GM18868 (cell line): ENCODE measurements at regions not wholly inside any gene's neighbourhood (a gene's known extent, or its start where the extent isn't known, plus 50 kb on each side); places are given as distances from the start of the nearest gene placed in this dataset.
A peak's percentile ranks its signal among the peaks of the same experiment; 100 is the strongest.

Experiments used
- ATAC-seq: cut with Tn5 transposase; IDR thresholded peaks from one replicate; pipeline ENCODE4 v1.9.1; 2021; ENCODE audit warnings: mild to moderate bottlenecking, moderate library complexity; ENCODE audit not compliant: unreplicated experiment

DNA sequence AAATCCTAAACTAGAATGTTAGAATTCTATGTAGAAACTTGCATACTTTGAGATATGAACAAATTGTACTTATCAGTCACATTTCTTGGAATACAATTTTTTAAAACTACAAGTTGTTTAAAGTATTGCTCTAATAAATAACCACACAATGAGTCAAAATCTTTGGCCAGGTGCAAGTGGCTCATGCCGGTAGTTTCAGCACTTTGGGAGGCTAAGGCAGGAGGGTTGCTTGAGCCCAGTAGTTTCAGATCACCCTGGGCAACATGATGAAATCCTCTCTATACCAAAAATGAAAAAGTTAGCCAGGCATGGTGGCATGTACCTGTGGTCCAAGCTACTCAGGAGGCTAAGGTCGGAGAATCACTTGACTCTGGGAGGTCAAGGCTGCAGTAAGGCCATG is 257.8 kb downstream of the COX7C start:
- ATAC-seq: no peak

GRCh38 chr5:86878250-86878649 is 260.5 kb downstream of the COX7C start:
- ATAC-seq: no peak

DNA sequence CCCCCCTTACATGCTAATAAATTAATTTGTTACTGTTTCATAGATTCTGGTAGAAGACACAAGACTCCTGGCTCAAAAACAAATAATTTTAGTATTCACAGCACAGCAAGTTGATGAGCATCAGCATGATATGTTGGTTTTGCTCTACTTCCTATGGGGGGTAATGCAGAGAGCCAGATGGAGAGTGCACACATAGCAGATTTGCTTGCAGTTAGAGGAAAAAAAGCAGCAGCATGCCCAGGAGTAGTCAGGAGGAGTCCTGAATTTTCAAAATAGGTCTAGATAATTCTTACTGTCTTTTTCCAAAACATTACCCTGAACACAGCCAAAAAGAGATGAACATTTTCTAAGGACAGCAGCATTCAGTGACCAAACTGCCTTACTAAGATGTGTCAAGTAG is 261.3 kb downstream of the COX7C start:
- ATAC-seq: no peak

DNA sequence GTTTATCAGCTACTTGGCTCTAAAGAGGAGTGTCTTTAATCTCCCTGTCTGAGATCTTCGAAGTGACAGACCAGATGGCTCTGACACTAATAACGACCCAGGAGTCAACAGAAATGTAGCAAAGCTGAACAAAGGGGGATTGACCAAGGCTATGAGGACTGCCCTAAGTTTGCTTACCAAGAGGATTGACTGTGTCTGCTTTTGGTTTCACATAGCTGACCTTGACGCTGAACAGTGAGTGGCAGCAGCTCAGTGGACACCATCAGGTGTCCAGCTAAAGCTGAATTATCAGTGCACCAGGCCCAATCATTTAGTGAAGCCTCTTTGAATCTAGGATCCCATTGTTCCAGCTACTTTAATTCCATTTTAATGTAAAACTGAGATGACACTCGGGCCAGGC is 262.6 kb downstream of the COX7C start:
- no peak for ATAC-seq

DNA sequence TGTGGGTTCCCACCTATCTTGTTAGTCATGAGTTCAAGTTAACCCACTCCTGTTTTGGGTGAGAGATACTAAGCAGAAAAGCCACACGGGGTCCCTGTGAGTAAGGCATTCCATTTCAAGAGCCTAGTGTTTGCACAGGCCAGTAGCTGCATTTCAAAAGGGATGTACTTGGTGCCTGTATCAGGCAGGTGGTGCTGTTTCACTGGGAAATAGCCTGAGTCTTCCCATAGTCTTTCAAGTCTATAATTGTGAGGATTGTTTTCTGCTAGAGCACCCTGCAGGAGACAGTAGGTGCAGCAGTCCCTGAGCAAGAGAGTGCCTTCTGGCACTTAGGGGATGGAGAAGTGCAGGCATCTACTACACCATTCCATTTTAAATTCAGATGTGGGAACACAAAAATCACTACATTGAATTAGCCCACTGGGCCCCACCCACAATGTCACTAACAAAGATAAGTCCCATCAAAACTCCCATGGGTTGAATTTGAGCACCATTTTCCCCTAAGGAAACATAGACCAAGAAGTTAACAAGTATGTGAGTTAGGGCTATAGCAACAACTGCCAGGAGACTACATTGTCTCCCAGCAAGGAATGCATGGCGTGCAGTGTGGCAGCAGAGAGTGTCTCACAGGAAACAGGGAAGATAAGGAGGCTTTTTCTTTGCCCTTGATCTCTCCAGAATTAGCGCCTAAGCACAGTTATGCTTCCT is 263.2 kb downstream of the COX7C start:
- ATAC-seq: peak; percentile 95

DNA sequence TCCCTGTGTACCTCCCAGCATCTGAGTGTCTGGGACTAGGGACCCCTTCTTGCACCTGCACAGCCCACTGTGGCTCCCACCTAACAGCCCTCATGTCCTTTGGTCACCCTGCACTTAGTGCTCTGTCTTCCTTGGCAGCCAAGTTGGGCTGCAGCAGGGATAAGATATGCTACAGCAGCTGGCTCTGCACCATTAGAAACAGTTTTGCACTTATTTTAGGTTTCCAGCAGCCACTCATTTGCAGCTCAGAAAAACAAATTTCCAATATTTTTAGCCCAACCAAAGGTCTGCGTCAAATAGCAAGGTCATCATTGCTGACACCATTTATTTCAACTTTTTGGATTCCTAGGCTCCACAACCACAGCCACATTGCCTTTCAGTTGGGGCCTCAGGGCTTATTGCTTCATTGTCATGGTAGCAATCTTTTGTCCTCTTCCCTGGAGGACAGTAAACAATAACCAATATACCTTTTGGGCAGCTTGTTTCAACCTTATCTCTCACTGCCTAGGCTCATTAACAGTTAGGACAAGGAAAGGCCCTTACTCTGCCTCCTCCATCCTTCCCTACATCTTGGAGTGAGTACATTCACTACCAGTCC is 263.9 kb downstream of the COX7C start:
- ATAC-seq: no peak

- ATAC-seq: no peak
Observed at GRCh38 chr5:86884608-86885007, 266.9 kb downstream of the COX7C start.

- ATAC-seq: no peak
Observed at GRCh38 chr5:86885011-86885410, 267.3 kb downstream of the COX7C start.

- no peak for ATAC-seq
Observed at GRCh38 chr5:86885489-86886230, 267.9 kb downstream of the COX7C start.

DNA sequence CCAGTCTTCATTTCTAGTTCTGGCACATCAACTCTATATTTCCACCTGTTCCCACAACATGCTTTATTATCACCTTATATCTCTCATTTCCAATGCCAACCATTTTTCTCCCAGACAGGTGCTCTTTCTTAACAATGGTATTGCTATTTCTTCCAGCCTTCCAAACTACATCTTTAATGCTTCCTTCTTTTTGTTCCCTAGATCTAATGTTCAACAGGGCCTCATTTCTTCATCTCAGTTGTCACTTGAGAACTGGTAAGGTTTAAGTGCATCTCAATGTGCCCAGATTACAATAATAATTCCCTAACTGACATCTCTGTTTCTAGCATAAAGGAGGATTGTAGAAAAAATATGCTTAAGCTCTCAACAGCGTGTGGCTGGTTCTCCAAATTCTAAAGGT is 272.6 kb downstream of the COX7C start:
- ATAC-seq: no peak

- no peak for ATAC-seq
Observed at GRCh38 chr5:86894056-86894455, 276.3 kb downstream of the COX7C start.

- no peak for ATAC-seq
Observed at GRCh38 chr5:86896916-86897315, 279.2 kb downstream of the COX7C start.

DNA sequence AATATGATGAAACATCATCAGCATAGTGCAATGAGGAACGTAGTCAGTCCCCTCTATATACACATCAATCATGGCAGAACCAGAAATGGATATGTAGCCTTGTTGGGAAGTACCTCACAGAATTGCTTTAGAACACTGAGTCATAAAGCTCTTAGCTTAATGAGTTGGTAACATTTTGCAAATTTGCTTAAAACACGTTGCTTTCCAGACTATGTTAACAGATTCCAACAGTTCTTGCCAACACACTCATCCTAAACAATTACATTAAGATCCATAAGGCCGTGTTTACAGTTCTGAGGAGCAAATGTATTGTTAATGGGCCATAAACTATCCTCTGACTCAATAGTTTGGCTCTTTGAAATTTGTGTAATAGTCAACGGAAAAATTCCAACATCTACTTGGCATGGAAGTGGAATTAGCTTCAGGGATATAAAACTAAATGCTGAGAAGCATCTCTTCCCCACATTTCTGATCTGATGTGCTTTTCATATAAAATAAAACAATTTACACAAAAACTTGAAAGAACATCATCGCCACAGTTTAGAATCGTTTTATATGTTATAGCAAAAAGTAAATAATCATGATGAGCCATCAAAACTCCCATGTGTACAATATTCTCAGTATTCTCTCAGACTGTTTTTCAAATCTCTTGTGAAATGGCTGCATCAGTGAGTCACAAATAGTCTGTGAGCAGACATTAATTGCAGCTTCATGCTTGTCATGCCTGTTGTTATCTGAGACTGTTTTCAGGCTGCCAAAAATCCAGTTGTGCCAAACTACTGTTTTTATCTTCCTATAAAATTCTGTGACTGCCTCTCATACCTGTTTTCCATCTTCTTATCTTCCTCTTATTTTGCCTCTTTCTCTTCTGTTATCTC is 291.9 kb downstream of the COX7C start:
- ATAC-seq: no peak

GRCh38 chr5:86917117-86917579 is 299.4 kb downstream of the COX7C start:
- no peak for ATAC-seq

- no peak for ATAC-seq
Observed at GRCh38 chr5:86918246-86918645, 300.5 kb downstream of the COX7C start.

DNA sequence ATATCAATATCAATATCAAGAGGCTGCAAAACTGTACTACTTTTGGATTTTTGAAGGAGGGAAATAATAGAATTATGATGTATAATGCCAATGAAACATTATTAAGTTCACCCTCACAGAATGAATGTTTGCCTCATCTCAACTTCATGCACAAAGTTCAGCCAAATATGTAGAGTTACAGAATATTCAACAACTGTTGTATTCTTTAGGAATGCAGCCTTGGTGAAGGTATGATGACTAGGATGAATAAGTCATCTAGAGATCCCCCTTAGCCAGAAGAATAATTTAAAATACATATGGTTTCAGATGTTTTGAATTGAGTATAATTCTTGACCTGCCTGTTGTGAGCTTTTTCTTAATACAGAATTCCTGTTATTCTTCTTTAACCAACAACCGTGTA is 308.3 kb downstream of the COX7C start:
- no peak for ATAC-seq

- no peak for ATAC-seq
Observed at GRCh38 chr5:86929123-86929766, 311.5 kb downstream of the COX7C start.

GRCh38 chr5:86951761-86952160 is 315.9 kb upstream of the RASA1 start:
- ATAC-seq: no peak

DNA sequence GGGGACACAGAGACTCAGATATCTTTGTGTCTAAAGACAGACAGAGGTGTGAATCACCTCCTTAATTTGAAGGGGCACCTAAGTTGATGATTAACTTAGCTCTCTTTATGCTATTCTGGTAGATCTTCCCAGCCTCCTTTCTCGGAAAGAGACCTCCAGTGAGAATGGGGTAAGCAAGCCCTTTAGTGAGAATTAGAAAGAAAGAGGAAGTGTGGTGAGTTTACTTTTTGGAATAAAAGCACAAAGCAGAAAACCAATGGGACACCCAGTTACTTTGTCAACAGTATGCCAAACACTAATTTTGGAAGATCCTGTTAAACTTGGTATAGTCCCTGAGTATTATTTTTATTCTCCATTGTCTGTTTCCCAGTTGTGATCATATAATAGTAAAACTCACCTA is 302.8 kb upstream of the RASA1 start:
- ATAC-seq: no peak

DNA sequence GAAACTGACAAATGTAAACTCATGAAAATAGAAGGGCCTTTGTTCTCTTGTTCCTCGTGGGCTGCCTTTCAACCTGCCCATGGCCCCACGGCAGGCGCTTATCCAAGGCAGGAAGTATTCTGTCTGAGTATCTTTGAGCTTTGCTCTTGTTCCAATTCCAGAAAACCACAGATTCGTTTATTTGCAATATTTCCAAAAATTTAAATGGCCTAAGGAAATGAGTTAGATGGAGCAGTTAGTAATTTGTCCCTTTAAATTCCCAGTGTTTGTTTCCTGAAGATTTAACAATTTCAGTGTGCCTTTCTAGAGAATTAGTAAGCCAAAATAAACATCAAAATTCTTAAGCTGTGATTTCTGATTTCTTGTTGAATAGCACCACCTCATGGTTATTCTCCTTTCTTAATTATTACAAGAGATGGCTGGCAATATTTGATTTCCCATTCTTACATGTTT is 299.4 kb upstream of the RASA1 start:
- no peak for ATAC-seq

GRCh38 chr5:86970361-86970760 is 297.3 kb upstream of the RASA1 start:
- ATAC-seq: no peak
